NCI-H2107 treated with DMSO at 0.1 percent for 48 hours (cell line): ENCODE measurements at regions not wholly inside any gene's neighbourhood (a gene's known extent, or its start where the extent isn't known, plus 50 kb on each side); places are given as distances from the start of the nearest gene placed in this dataset.
"Not testable (repeated sequence)": the region's sequence is repeated elsewhere in the genome, so short reads cannot be mapped to it uniquely, and the experiment has no call there.

Experiments used
- DNase-seq: peaks from one replicate; lab custom pipeline; 2025; ENCODE audit not compliant: unreplicated experiment; lab: John Stamatoyannopoulos, UW

GRCh38 chrY:26372480-26372879 is 750.6 kb downstream of the CDY1 start:
- DNase-seq = not testable (repeated sequence)

GRCh38 chrY:26408671-26409328 is 786.9 kb downstream of the CDY1 start:
- no peak for DNase-seq

GRCh38 chrY:26409329-26409712 is 787.4 kb downstream of the CDY1 start:
- no peak for DNase-seq
